GM18867 (cell line): ENCODE measurements at regions not wholly inside any gene's neighbourhood (a gene's known extent, or its start where the extent isn't known, plus 50 kb on each side); places are given as distances from the start of the nearest gene placed in this dataset.

Experiments
- ATAC-seq: cut with Tn5 transposase; IDR thresholded peaks from one replicate; pipeline ENCODE4 v1.9.1; 2021; ENCODE audit warnings: mild to moderate bottlenecking, moderate library complexity; ENCODE audit not compliant: unreplicated experiment

DNA sequence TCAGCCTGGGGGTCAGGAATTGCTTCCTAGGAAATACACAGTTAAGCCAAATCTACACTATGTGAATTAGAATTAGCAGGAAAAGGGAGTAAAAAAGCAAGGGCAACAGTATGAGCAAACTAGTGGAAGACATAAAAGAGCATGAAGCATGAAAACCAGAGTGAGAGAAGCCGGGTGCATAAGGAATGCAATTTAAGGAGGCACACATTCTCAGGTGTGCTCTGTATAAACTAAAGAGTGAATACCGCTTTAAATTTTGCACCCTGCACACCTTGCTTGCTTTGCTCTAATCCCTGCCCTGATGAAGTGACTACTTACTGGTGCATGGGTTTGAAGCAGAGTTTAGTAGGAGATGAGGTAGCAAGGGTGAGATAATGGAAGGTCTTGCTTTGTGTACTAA is 65.7 kb upstream of the EPHA4 start:
- no peak for ATAC-seq

DNA sequence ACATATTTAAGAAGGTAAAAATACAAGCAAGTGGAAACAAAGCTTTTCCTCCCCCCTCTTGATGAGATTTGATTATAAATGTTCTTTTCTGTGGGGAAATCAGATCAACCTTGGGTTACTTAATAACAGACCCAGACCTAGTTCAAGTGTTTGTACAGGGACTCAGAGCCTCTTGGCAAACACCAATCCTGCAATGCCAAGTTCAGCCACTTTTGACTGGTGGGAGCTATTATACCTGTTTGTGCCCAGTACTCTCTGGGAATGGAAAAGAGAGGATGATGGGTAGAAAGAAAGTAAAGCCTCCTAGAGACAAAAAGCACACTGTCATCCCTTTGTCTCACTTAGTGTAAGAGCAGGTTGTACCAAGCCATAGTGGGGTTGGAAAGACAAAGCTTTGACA is 63.8 kb upstream of the EPHA4 start:
- ATAC-seq = no peak

- ATAC-seq = no peak
These were observed 57.4 kb upstream of the EPHA4 start for GRCh38 chr2:221629468-221629867.

GRCh38 chr2:221624475-221624874 is 52.4 kb upstream of the EPHA4 start:
- no peak for ATAC-seq
